Naive thymus-derived CD4-positive, alpha-beta T cell (primary cell): ENCODE measurements at regions not wholly inside any gene's neighbourhood (a gene's known extent, or its start where the extent isn't known, plus 50 kb on each side); places are given as distances from the start of the nearest gene placed in this dataset.

Experiments
- ATAC-seq: fragments of 150-1000 bp; cut with Tn5 transposase; 2 replicates; pipeline ENCODE4 v1.10.0; 2021; ENCODE audit warnings: mild to moderate bottlenecking, moderate library complexity
- CTCF ChIA-PET: fragments of 350-600 bp; sonication (Branson Sonifier 250); formaldehyde crosslinking; loops from one replicate; lab custom pipeline; 2021; ENCODE audit warnings: antibody characterized with exemption; lab: Charles Lee
- POLR2A ChIA-PET: fragments of 350-600 bp; sonication (Branson Sonifier 250); formaldehyde crosslinking; loops from one replicate; lab custom pipeline; 2021; ENCODE audit warnings: antibody characterized with exemption, inconsistent platforms; lab: Charles Lee
- DNase-seq, 9 donors: peaks; one replicate each; pipeline versions ENCODE4 v3.0.0 to v3.0.0-alpha.2; 2020 to 2022; ENCODE audit warnings: mixed read lengths in 1 of 9
- H3K27ac ChIP-seq: one replicate; pipeline ENCODE4 v1.7.0; 2013; ENCODE audit warnings: mild to moderate bottlenecking, low read depth, low read length, moderate library complexity
- H3K27me3 ChIP-seq, 2 donors: one replicate each; pipeline ENCODE4 v1.7.0; 2013; ENCODE audit warnings: low read length in 2 of 2, mild to moderate bottlenecking in 2 of 2, moderate library complexity in 2 of 2; ENCODE audit not compliant: control insufficient read depth in 2 of 2, insufficient read depth in 2 of 2
- H3K36me3 ChIP-seq, 3 experiments: 1 replicate in 2 of 3; 2 replicates in 1 of 3; pipeline ENCODE4 v1.7.0; 2013; ENCODE audit warnings: low read length in 3 of 3, mild to moderate bottlenecking in 3 of 3, moderate library complexity in 1 of 3; ENCODE audit not compliant: insufficient read depth in 3 of 3, control insufficient read depth in 2 of 3
- H3K4me1 ChIP-seq, 2 donors: one replicate each; pipeline ENCODE4 v1.7.0; 2013; ENCODE audit warnings: low read length in 2 of 2, mild to moderate bottlenecking in 2 of 2, moderate library complexity in 1 of 2; ENCODE audit not compliant: control insufficient read depth in 2 of 2, insufficient read depth in 2 of 2
- H3K4me3 ChIP-seq: 2 replicates; pipeline ENCODE4 v1.7.0; 2013; ENCODE audit warnings: mild to moderate bottlenecking, low read length
- H3K9me3 ChIP-seq, 3 experiments: 1 replicate in 2 of 3; 2 replicates in 1 of 3; pipeline ENCODE4 v1.7.0; 2013; ENCODE audit warnings: low read length in 3 of 3; ENCODE audit not compliant: control insufficient read depth in 2 of 3
- H3K27ac Mint-ChIP-seq, 9 donors: one replicate each; pipeline ENCODE4 v1.8.0; 2020 to 2022; ENCODE audit warnings: mixed read lengths in 9 of 9, mild to moderate bottlenecking in 8 of 9, moderate library complexity in 5 of 9, inconsistent platforms in 2 of 9
- H3K27me3 Mint-ChIP-seq, 5 donors: one replicate each; pipeline ENCODE4 v1.8.0; 2021 to 2022; ENCODE audit warnings: mixed read lengths in 5 of 5, mild to moderate bottlenecking in 1 of 5
- H3K36me3 Mint-ChIP-seq, 5 donors: one replicate each; pipeline ENCODE4 v1.8.0; 2020 to 2022; ENCODE audit warnings: mixed read lengths in 5 of 5, mild to moderate bottlenecking in 3 of 5, inconsistent platforms in 1 of 5
- H3K4me1 Mint-ChIP-seq, 7 donors: one replicate each; pipeline ENCODE4 v1.8.0; 2020 to 2022; ENCODE audit warnings: mixed read lengths in 7 of 7, mild to moderate bottlenecking in 3 of 7, inconsistent platforms in 1 of 7
- H3K4me3 Mint-ChIP-seq, 10 donors: one replicate each; pipeline ENCODE4 v1.8.0; 2020 to 2022; ENCODE audit warnings: mild to moderate bottlenecking in 10 of 10, mixed read lengths in 10 of 10, moderate library complexity in 6 of 10, inconsistent platforms in 2 of 10
- H3K9me3 Mint-ChIP-seq, 11 donors: one replicate each; pipeline ENCODE4 v1.8.0; 2020 to 2022; ENCODE audit warnings: mixed read lengths in 11 of 11, mild to moderate bottlenecking in 4 of 11, inconsistent platforms in 1 of 11, moderate library complexity in 1 of 11
- intact Hi-C, 2 donors: fragments of 100-400 bp; cut with micrococcal nuclease; formaldehyde crosslinking; loops; one replicate each; pipeline ENCODE4 v1.15.1; 2023

- no peaks in the 10 kb centered on the region for H3K9me3 ChIP-seq
- H3K27ac ChIP-seq = no peak overlapping the region
- no peaks in the 10 kb centered on the region for H3K36me3 ChIP-seq
- peaks cover 0 to 28% (median 20%) of the 10 kb centered on the region in 5 donors for H3K27me3 Mint-ChIP-seq
- H3K4me1 Mint-ChIP-seq = no peaks in the 10 kb centered on the region
- no peak overlapping the region for H3K4me3 ChIP-seq
- no peaks in the 10 kb centered on the region for H3K27me3 ChIP-seq
- peaks cover 0 to 5% (median 0%) of the 10 kb centered on the region in 5 donors for H3K36me3 Mint-ChIP-seq
- POLR2A ChIA-PET = no interaction called here
- DNase-seq (no peak), ATAC-seq (no peak)
- H3K9me3 Mint-ChIP-seq = peaks cover 0 to 11% (median 3%) of the 10 kb centered on the region in 11 donors
- H3K27ac Mint-ChIP-seq = no peak overlapping the region
- intact Hi-C loops = no loop called here
- no peak overlapping the region for H3K4me3 Mint-ChIP-seq
- no peaks in the 10 kb centered on the region for H3K4me1 ChIP-seq
- CTCF ChIA-PET = no interaction called here
These were observed 100.5 kb upstream of the SEC61G start for GRCh38 chr7:54859545-54859944.

GRCh38 chr7:54860003-54860775, 101.2 kb upstream of the SEC61G start:
- ChIA-PET POLR2A (no interaction called here), CTCF (no interaction called here)
- Mint-ChIP-seq H3K27ac (no peak overlapping the region), H3K36me3 (peaks cover 0 to 5% (median 0%) of the 10 kb centered on the region in 5 donors), H3K4me3 (no peak overlapping the region), H3K27me3 (peaks cover 0 to 28% (median 16%) of the 10 kb centered on the region in 5 donors), H3K4me1 (no peaks in the 10 kb centered on the region), H3K9me3 (peaks cover 0 to 9% (median 1%) of the 10 kb centered on the region in 11 donors)
- Histone ChIP-seq H3K27ac (no peak overlapping the region), H3K4me1 (no peaks in the 10 kb centered on the region), H3K27me3 (no peaks in the 10 kb centered on the region), H3K4me3 (no peak overlapping the region), H3K36me3 (no peaks in the 10 kb centered on the region), H3K9me3 (no peaks in the 10 kb centered on the region)
- intact Hi-C loops = no loop called here
- no peak for DNase-seq
- no peak for ATAC-seq

GRCh38 chr7:54860843-54861242, 101.8 kb upstream of the SEC61G start:
- no peak for ATAC-seq
- Mint-ChIP-seq H3K4me1 (no peaks in the 10 kb centered on the region), H3K36me3 (peaks cover 0 to 5% (median 0%) of the 10 kb centered on the region in 5 donors), H3K27me3 (peaks cover 0 to 28% (median 16%) of the 10 kb centered on the region in 5 donors), H3K4me3 (no peak overlapping the region), H3K27ac (no peak overlapping the region), H3K9me3 (peaks cover 0 to 8% (median 1%) of the 10 kb centered on the region in 11 donors)
- no peak for DNase-seq
- intact Hi-C loops = no loop called here
- ChIA-PET CTCF (no interaction called here), POLR2A (no interaction called here)
- no peaks in the 10 kb centered on the region for H3K36me3 ChIP-seq
- no peaks in the 10 kb centered on the region for H3K4me1 ChIP-seq
- H3K4me3 ChIP-seq = no peak overlapping the region
- no peaks in the 10 kb centered on the region for H3K27me3 ChIP-seq
- no peak overlapping the region for H3K27ac ChIP-seq
- H3K9me3 ChIP-seq = no peaks in the 10 kb centered on the region

GRCh38 chr7:54864663-54865062, 105.7 kb upstream of the SEC61G start:
- Histone ChIP-seq H3K27me3 (no peaks in the 10 kb centered on the region), H3K36me3 (no peaks in the 10 kb centered on the region), H3K9me3 (no peaks in the 10 kb centered on the region), H3K4me3 (no peak overlapping the region), H3K27ac (no peak overlapping the region), H3K4me1 (no peaks in the 10 kb centered on the region)
- H3K4me1 Mint-ChIP-seq = no peaks in the 10 kb centered on the region
- ChIA-PET POLR2A (no interaction called here), CTCF (no interaction called here)
- peaks cover 0 to 12% (median 7%) of the 10 kb centered on the region in 5 donors for H3K27me3 Mint-ChIP-seq
- no peak overlapping the region for H3K4me3 Mint-ChIP-seq
- no peak for ATAC-seq
- no peak for DNase-seq
- H3K9me3 Mint-ChIP-seq = peaks cover 0 to 1% (median 0%) of the 10 kb centered on the region in 11 donors
- intact Hi-C loops = no loop called here
- no peaks in the 10 kb centered on the region for H3K36me3 Mint-ChIP-seq
- H3K27ac Mint-ChIP-seq = no peak overlapping the region

GRCh38 chr7:54869523-54869922, 110.5 kb upstream of the SEC61G start:
- H3K4me3 Mint-ChIP-seq = no peak overlapping the region
- no peaks in the 10 kb centered on the region for H3K4me1 ChIP-seq
- no peaks in the 10 kb centered on the region for H3K36me3 Mint-ChIP-seq
- no peaks in the 10 kb centered on the region for H3K27me3 ChIP-seq
- no peak overlapping the region for H3K4me3 ChIP-seq
- ATAC-seq (no peak), DNase-seq (no peak)
- intact Hi-C loops = no loop called here
- peaks cover 2 to 16% (median 8%) of the 10 kb centered on the region in 5 donors for H3K27me3 Mint-ChIP-seq
- no peaks in the 10 kb centered on the region for H3K4me1 Mint-ChIP-seq
- H3K27ac Mint-ChIP-seq = no peak overlapping the region
- CTCF ChIA-PET = no interaction called here
- no peaks in the 10 kb centered on the region for H3K9me3 ChIP-seq
- peaks cover 0 to 2% (median 0%) of the 10 kb centered on the region in 11 donors for H3K9me3 Mint-ChIP-seq
- H3K36me3 ChIP-seq = no peaks in the 10 kb centered on the region
- H3K27ac ChIP-seq = no peak overlapping the region
- POLR2A ChIA-PET = no interaction called here

GRCh38 chr7:54874804-54875203, 115.8 kb upstream of the SEC61G start:
- Histone ChIP-seq H3K4me1 (no peaks in the 10 kb centered on the region), H3K9me3 (no peaks in the 10 kb centered on the region), H3K27me3 (no peaks in the 10 kb centered on the region), H3K27ac (no peak overlapping the region), H3K4me3 (no peak overlapping the region), H3K36me3 (no peaks in the 10 kb centered on the region)
- Mint-ChIP-seq H3K27me3 (peaks cover 2 to 18% (median 4%) of the 10 kb centered on the region in 5 donors), H3K4me3 (no peak overlapping the region), H3K36me3 (no peaks in the 10 kb centered on the region), H3K9me3 (peaks cover 0 to 2% (median 0%) of the 10 kb centered on the region in 11 donors), H3K27ac (no peak overlapping the region), H3K4me1 (no peaks in the 10 kb centered on the region)
- intact Hi-C loops = no loop called here
- DNase-seq (no peak), ATAC-seq (no peak)
- CTCF ChIA-PET = no interaction called here
- POLR2A ChIA-PET = no interaction called here

GRCh38 chr7:54877683-54878082, 118.7 kb upstream of the SEC61G start:
- no peak for DNase-seq
- H3K4me1 Mint-ChIP-seq = no peaks in the 10 kb centered on the region
- H3K36me3 ChIP-seq = no peaks in the 10 kb centered on the region
- CTCF ChIA-PET = no interaction called here
- POLR2A ChIA-PET = interaction anchor here (0.6 kb wide), 1 partner anchor 10 kb away, joined by 4 read pairs; no protein-coding TSS in a partner anchor
- no peaks in the 10 kb centered on the region for H3K4me1 ChIP-seq
- intact Hi-C loops = no loop called here
- H3K9me3 ChIP-seq = no peaks in the 10 kb centered on the region
- H3K9me3 Mint-ChIP-seq = peaks cover 0 to 2% (median 0%) of the 10 kb centered on the region in 11 donors
- no peaks in the 10 kb centered on the region for H3K27me3 ChIP-seq
- H3K4me3 Mint-ChIP-seq = no peak overlapping the region
- no peak overlapping the region for H3K27ac ChIP-seq
- peaks cover 0 to 18% (median 4%) of the 10 kb centered on the region in 5 donors for H3K27me3 Mint-ChIP-seq
- no peak overlapping the region for H3K27ac Mint-ChIP-seq
- ATAC-seq = no peak
- H3K4me3 ChIP-seq = no peak overlapping the region
- H3K36me3 Mint-ChIP-seq = no peaks in the 10 kb centered on the region
